HL-60 (cell line): ENCODE measurements at regions not wholly inside any gene's neighbourhood (a gene's known extent, or its start where the extent isn't known, plus 50 kb on each side); places are given as distances from the start of the nearest gene placed in this dataset.
A peak's percentile ranks its signal among the peaks of the same experiment; 100 is the strongest.

Source experiments
- DNase-seq, 2 experiments: peaks; one replicate each; pipeline ENCODE4 v3.0.0-alpha.2; 2010 to 2020; ENCODE audit warnings: low read depth in 1 of 2, low spot score in 1 of 2
- H3K27ac ChIP-seq: fragments of 250-450 bp; sonication (Bioruptor Pico); replicated peaks from 2 replicates; pipeline ENCODE4 v1.5.1; 2020; ENCODE audit warnings: mild to moderate bottlenecking, moderate library complexity
- H3K27me3 ChIP-seq: fragments of 250-450 bp; sonication (Bioruptor Pico); 2 replicates; pipeline ENCODE4 v1.5.1; 2021; ENCODE audit warnings: mild to moderate bottlenecking, moderate library complexity; ENCODE audit not compliant: insufficient read depth, poor library complexity, severe bottlenecking
- H3K4me3 ChIP-seq: replicated peaks from 2 replicates; pipeline ENCODE4 v1.5.1; 2011; ENCODE audit warnings: mild to moderate bottlenecking, control low read depth, low read length; ENCODE audit not compliant: insufficient read depth
- CTCF ChIP-seq: IDR thresholded peaks from one replicate; pipeline ENCODE4 v1.5.1; 2011; ENCODE audit warnings: low read length, control low read depth, inconsistent platforms; ENCODE audit not compliant: insufficient read depth
- GABPA ChIP-seq: IDR thresholded peaks from 2 replicates; pipeline ENCODE4 v1.6.1; 2012; ENCODE audit warnings: low read depth
- POLR2AphosphoS5 ChIP-seq: IDR thresholded peaks from 2 replicates; pipeline ENCODE4 v1.6.1; 2012; ENCODE audit warnings: low read depth
- REST ChIP-seq: IDR thresholded peaks from 2 replicates; pipeline ENCODE4 v1.6.1; 2012; ENCODE audit warnings: low read depth; ENCODE audit not compliant: insufficient replicate concordance
- SPI1 ChIP-seq: IDR thresholded peaks from 2 replicates; pipeline ENCODE4 v1.6.1; 2012; ENCODE audit warnings: low read depth, mild to moderate bottlenecking, borderline replicate concordance

- Histone ChIP-seq H3K27me3 (no peaks in the 10 kb centered on the region), H3K27ac (no peak overlapping the region), H3K4me3 (no peak overlapping the region)
- no peak for DNase-seq
- no peak for TF ChIP-seq POLR2AphosphoS5
- peak; percentile 15; the same call in 1 of the 2 replicates for TF ChIP-seq SPI1
- no peak for TF ChIP-seq GABPA
- TF ChIP-seq REST: no peak
- no peak for TF ChIP-seq CTCF
Observed at GRCh38 chr12:92418381-92418780, 272.7 kb upstream of the BTG1 start.

- DNase-seq: no peak
- Histone ChIP-seq H3K27ac (no peak overlapping the region), H3K27me3 (no peaks in the 10 kb centered on the region), H3K4me3 (no peak overlapping the region)
- no peak for TF ChIP-seq POLR2AphosphoS5
- no peak for TF ChIP-seq REST
- TF ChIP-seq GABPA: no peak
- no peak for TF ChIP-seq SPI1
- TF ChIP-seq CTCF: no peak
Observed at GRCh38 chr12:92417373-92417772, 271.7 kb upstream of the BTG1 start.

GRCh38 chr12:92416385-92416812, 270.8 kb upstream of the BTG1 start:
- no peak for DNase-seq
- TF ChIP-seq SPI1: no peak
- no peak for TF ChIP-seq GABPA
- no peak for TF ChIP-seq POLR2AphosphoS5
- TF ChIP-seq CTCF: no peak
- no peak for TF ChIP-seq REST
- no peaks in the 10 kb centered on the region for H3K27me3 ChIP-seq
- H3K4me3 ChIP-seq: no peak overlapping the region
- no peak overlapping the region for H3K27ac ChIP-seq
